ENCODE measurements at regions not wholly inside any gene's neighbourhood (a gene's known extent, or its start where the extent isn't known, plus 50 kb on each side); places are given as distances from the start of the nearest gene placed in this dataset.
"Not testable (repeated sequence)": the region's sequence is repeated elsewhere in the genome, so short reads cannot be mapped to it uniquely, and the experiment has no call there.

GRCh38 chr13:73671011-73671410 lies 463.2 kb downstream of the KLF12 start:
- DNase-seq (ENCODE audit: low spot score): no peak

- DNase-seq (ENCODE audit: low spot score): no peak
Observed at GRCh38 chr13:73667756-73668155, 466.4 kb downstream of the KLF12 start.

- DNase-seq (ENCODE audit: low spot score): no peak
Observed at GRCh38 chr13:73665261-73665660, 468.9 kb downstream of the KLF12 start.

- no peak for DNase-seq (ENCODE audit: low spot score)
Observed at GRCh38 chr13:73664851-73665250, 469.4 kb downstream of the KLF12 start.

GRCh38 chr13:73662833-73663232 lies 471.4 kb downstream of the KLF12 start:
- no peak for DNase-seq (ENCODE audit: low spot score)

- DNase-seq (ENCODE audit: low spot score): no peak
Observed at GRCh38 chr13:73661687-73662425, 472.3 kb downstream of the KLF12 start.

- DNase-seq (ENCODE audit: low spot score): no peak
Observed at GRCh38 chr13:73661066-73661465, 473.1 kb downstream of the KLF12 start.

GRCh38 chr13:73658639-73659038 lies 475.6 kb downstream of the KLF12 start:
- no peak for DNase-seq (ENCODE audit: low spot score)

- DNase-seq (ENCODE audit: low spot score): no peak
Observed at GRCh38 chr13:73657821-73658540, 476.2 kb downstream of the KLF12 start.

- no peak for DNase-seq (ENCODE audit: low spot score)
Observed at GRCh38 chr13:73656863-73657262, 477.3 kb downstream of the KLF12 start.

- DNase-seq (ENCODE audit: low spot score): no peak
Observed at GRCh38 chr13:73653688-73654087, 480.5 kb downstream of the KLF12 start.

GRCh38 chr13:73647417-73647816 lies 486.8 kb downstream of the KLF12 start:
- DNase-seq (ENCODE audit: low spot score): no peak

GRCh38 chr13:73640476-73641179 lies 493.6 kb downstream of the KLF12 start:
- DNase-seq (ENCODE audit: low spot score): not testable (repeated sequence)

- no peak for DNase-seq (ENCODE audit: low spot score)
Observed at GRCh38 chr13:73635166-73635787, 498.9 kb downstream of the KLF12 start.

- no peak for DNase-seq (ENCODE audit: low spot score)
Observed at GRCh38 chr13:73633817-73634460, 500.3 kb downstream of the KLF12 start.

- no peak for DNase-seq (ENCODE audit: low spot score)
Observed at GRCh38 chr13:73631411-73631810, 502.8 kb downstream of the KLF12 start.

GRCh38 chr13:73625562-73626339 lies 508.5 kb downstream of the KLF12 start:
- DNase-seq (ENCODE audit: low spot score): no peak

- DNase-seq (ENCODE audit: low spot score): no peak
Observed at GRCh38 chr13:73623281-73623680, 510.9 kb downstream of the KLF12 start.

- DNase-seq (ENCODE audit: low spot score): no peak
Observed at GRCh38 chr13:73622381-73622780, 511.8 kb downstream of the KLF12 start.

GRCh38 chr13:73618275-73618865 lies 515.8 kb downstream of the KLF12 start:
- no peak for DNase-seq (ENCODE audit: low spot score)

- DNase-seq (ENCODE audit: low spot score): no peak
Observed at GRCh38 chr13:73616861-73617260, 517.3 kb downstream of the KLF12 start.
